HepG2 (cell line): ENCODE measurements at regions not wholly inside any gene's neighbourhood (a gene's known extent, or its start where the extent isn't known, plus 50 kb on each side); places are given as distances from the start of the nearest gene placed in this dataset.

Experiments used
- ATAC-seq: fragments of 200-7000 bp; cut with Tn5 transposase; 3 replicates; pipeline ENCODE4 v1.9.1; 2020; ENCODE audit warnings: mild to moderate bottlenecking, moderate library complexity
- BruUV-seq: library from RNA; stranded (reverse); fragments of 400-500 nt; replicated peaks from 2 replicates; lab custom pipeline; 2021; lab: Mats Ljungman, UMichigan
- CTCF ChIA-PET: fragments of 300-600 bp; formaldehyde crosslinking; extraction: SDS; loops from one replicate; lab custom pipeline; 2021; ENCODE audit warnings: low total read pairs, inconsistent platforms, low intra/inter-chr PET ratio; lab: Yijun Ruan, JAX
- POLR2A ChIA-PET: fragments of 350-600 bp; sonication (Branson Sonifier 250); formaldehyde crosslinking; loops from one replicate; lab custom pipeline; 2020; ENCODE audit warnings: antibody characterized with exemption, inconsistent platforms; lab: Yijun Ruan, JAX
- DNase-seq: peaks from one replicate; pipeline ENCODE4 v3.0.0-alpha.2; 2015; ENCODE audit warnings: low spot score
- FAIRE-seq: peaks from 3 replicates; lab custom pipeline; 2011; peaks lifted over from hg19 to GRCh38; lab: Jason Lieb, UNC
- H2AFZ ChIP-seq: one replicate; pipeline ENCODE4 v1.6.1; 2011; ENCODE audit warnings: low read length, inconsistent platforms
- H3K27ac ChIP-seq: fragments of 300-600 bp; 3 replicates; pipeline ENCODE4 v1.8.0; 2011; ENCODE audit warnings: mixed run types, mild to moderate bottlenecking, mixed read lengths, low read length, inconsistent platforms; ENCODE audit not compliant: insufficient read depth; ENCODE audit errors: extremely low read length
- H3K27me3 ChIP-seq, 2 experiments: fragments of 200-600 bp in 1 of 2; 2 replicates in 1 of 2; 3 replicates in 1 of 2; pipeline versions ENCODE4 v1.6.0 to v1.8.0; 2011; ENCODE audit warnings: low read length in 2 of 2, mild to moderate bottlenecking in 2 of 2, moderate library complexity in 2 of 2, inconsistent platforms in 1 of 2; ENCODE audit not compliant: insufficient read depth in 2 of 2, control insufficient read depth in 1 of 2
- H3K36me3 ChIP-seq, 2 experiments: fragments of 200-600 bp in 1 of 2; replicated peaks in 1 of 2; 2 replicates in 1 of 2; 3 replicates in 1 of 2; pipeline versions ENCODE4 v1.5.1 to v1.8.0; 2011; ENCODE audit warnings: low read length in 2 of 2, inconsistent platforms in 1 of 2; ENCODE audit not compliant: insufficient read depth in 2 of 2, control insufficient read depth in 1 of 2
- H3K4me1 ChIP-seq: 2 replicates; pipeline ENCODE4 v1.5.1; 2012; ENCODE audit warnings: low read length, inconsistent platforms; ENCODE audit not compliant: insufficient read depth
- H3K4me2 ChIP-seq: 2 replicates; pipeline ENCODE4 v1.6.0; 2011; ENCODE audit warnings: low read depth, low read length, inconsistent platforms
- H3K4me3 ChIP-seq, 3 experiments: fragments of 200-600 bp in 1 of 3; sonication (generic), shearing (Covaris generic) in 1 of 3; replicated peaks in 1 of 3; 2 replicates each; pipeline ENCODE4 v1.5.1; 2011 to 2016; ENCODE audit warnings: low read length in 3 of 3, inconsistent platforms in 2 of 3, low read depth in 2 of 3, mild to moderate bottlenecking in 2 of 3, control low read depth in 1 of 3, mixed read lengths in 1 of 3; ENCODE audit not compliant: insufficient read depth in 1 of 3
- H3K79me2 ChIP-seq: one replicate; pipeline ENCODE4 v1.6.1; 2011; ENCODE audit warnings: low read length, inconsistent platforms; ENCODE audit not compliant: insufficient read depth
- H3K9ac ChIP-seq: 2 replicates; pipeline ENCODE4 v1.6.0; 2011; ENCODE audit warnings: mild to moderate bottlenecking, low read depth, low read length, inconsistent platforms; ENCODE audit not compliant: insufficient read depth
- H3K9me3 ChIP-seq: 2 replicates; pipeline ENCODE4 v1.5.1; 2012; ENCODE audit warnings: mild to moderate bottlenecking, low read length
- H4K20me1 ChIP-seq: 2 replicates; pipeline ENCODE4 v1.6.0; 2011; ENCODE audit warnings: inconsistent platforms, mild to moderate bottlenecking, low read length, moderate library complexity; ENCODE audit not compliant: insufficient read depth
- EHMT2 ChIP-seq: fragments of 200-600 bp; sonication (generic); IDR thresholded peaks from 2 replicates; pipeline ENCODE4 v1.7.0; 2017; ENCODE audit warnings: antibody characterized with exemption, low read depth, low read length, borderline replicate concordance
- PCBP2 ChIP-seq: fragments of 200-400 bp; formaldehyde crosslinking; optimal IDR thresholded peaks from 2 replicates; pipeline ENCODE3; 2018; ENCODE audit warnings: low read length, low read depth; ENCODE audit not compliant: poor library complexity, severe bottlenecking
- ZNF775 ChIP-seq: sonication (generic); formaldehyde crosslinking; IDR thresholded peaks from 2 replicates; pipeline ENCODE4 v1.4.0; 2020; ENCODE audit warnings: missing genetic modification reagents, mild to moderate bottlenecking, moderate library complexity, borderline replicate concordance
- WGBS: methylation state at CpG from one replicate; pipeline ENCODE4 v1.1.6; 2017; ENCODE audit warnings: low lambda C conversion rate; 5-methylcytosine and 5-hydroxymethylcytosine counted together
- in situ Hi-C: cut with HindIII; loops from 2 replicates; pipeline ENCODE4 v1.10.0; 2017; ENCODE audit warnings: low pct_unique_long_range_greater_than_20kb; ENCODE audit not compliant: extremely low pct_ligation_motif_present
- intact Hi-C: fragments of 100-400 bp; cut with micrococcal nuclease; formaldehyde crosslinking; loops from one replicate; pipeline ENCODE4 v1.10.0; 2022; ENCODE audit not compliant: unreplicated experiment
- TF ChIP-seq, protein P1 (sequence below): sonication (generic); formaldehyde crosslinking; IDR thresholded peaks from 2 replicates; pipeline ENCODE4 v1.4.0; 2020; ENCODE audit warnings: mild to moderate bottlenecking, missing genetic modification reagents
- TF ChIP-seq, protein P2 (sequence below): sonication (generic); formaldehyde crosslinking; IDR thresholded peaks from 2 replicates; pipeline ENCODE4 v1.4.0; 2020; ENCODE audit warnings: missing genetic modification reagents

DNA sequence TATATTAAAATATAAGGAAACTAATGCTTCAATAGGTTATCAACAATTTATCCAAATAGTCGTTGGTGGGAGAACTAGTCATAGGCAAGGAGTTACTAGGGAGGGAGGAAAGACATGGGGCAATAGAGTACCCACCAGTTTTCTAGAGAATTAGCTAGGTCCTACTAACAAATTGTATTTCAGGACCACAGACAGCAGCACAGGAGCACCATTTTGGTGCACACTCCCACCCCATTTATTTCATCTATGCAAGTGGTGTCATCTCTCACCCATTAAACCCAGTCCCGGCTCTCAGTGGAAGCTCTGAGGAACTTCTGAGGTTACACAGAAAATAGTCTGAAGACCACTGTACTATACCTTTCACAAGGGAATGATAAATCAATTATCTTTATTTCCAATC is 89.0 kb upstream of the BCAR3 start (continued):
- TF ChIP-seq EHMT2 (peak; percentile 86; the same call in 1 of the 2 replicates), ZNF775 (CRISPR knock-in tag) (no peak), PCBP2 (no peak)

DNA sequence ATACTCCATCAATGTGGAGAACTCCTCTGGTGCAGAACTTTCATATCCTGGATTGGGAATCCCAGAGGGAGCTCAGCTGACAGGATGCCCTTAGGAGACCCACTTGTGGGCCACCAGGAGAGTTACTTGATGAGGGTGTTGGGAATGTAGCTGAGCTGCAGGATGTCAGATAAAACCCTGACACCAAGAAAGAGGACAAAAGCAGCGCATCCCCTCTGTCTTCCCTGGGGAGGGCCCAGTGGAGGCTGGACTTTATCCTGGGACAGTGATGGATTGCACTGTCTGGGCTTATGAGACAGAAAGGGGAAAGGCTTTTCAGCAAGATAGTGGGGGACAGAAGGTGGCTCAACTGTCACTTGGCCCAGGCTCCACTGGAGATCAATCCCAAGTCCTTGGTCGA is 88.1 kb upstream of the BCAR3 start:
- ChIA-PET POLR2A (interaction anchor here (0.8 to 1.0 kb wide), 2 partner anchors 16 to 32 kb away, joined by 3 to 4 read pairs; no protein-coding TSS in a partner anchor), CTCF (no interaction called here)
- Histone ChIP-seq H3K4me1 (peaks cover 52% of the 10 kb centered on the region), H3K36me3 (no peaks in the 10 kb centered on the region), H3K27ac (peak overlapping the region; percentile 65), H2AFZ (no peak overlapping the region), H3K27me3 (no peaks in the 10 kb centered on the region), H4K20me1 (no peaks in the 10 kb centered on the region), H3K9me3 (no peaks in the 10 kb centered on the region), H3K79me2 (no peaks in the 10 kb centered on the region), H3K4me2 (peak overlapping the region; percentile 93; the same call in 1 of the 2 replicates), H3K4me3 (no peak overlapping the region), H3K9ac (no peak overlapping the region)
- intact Hi-C loops = loop anchor here (1.0 kb wide), 2 partner anchors 15 to 26 kb away; no protein-coding TSS in a partner anchor
- FAIRE-seq (no peak), DNase-seq (no peak), ATAC-seq (no peak)
- no TSS peak for BruUV-seq
- TF ChIP-seq, protein P1, sequence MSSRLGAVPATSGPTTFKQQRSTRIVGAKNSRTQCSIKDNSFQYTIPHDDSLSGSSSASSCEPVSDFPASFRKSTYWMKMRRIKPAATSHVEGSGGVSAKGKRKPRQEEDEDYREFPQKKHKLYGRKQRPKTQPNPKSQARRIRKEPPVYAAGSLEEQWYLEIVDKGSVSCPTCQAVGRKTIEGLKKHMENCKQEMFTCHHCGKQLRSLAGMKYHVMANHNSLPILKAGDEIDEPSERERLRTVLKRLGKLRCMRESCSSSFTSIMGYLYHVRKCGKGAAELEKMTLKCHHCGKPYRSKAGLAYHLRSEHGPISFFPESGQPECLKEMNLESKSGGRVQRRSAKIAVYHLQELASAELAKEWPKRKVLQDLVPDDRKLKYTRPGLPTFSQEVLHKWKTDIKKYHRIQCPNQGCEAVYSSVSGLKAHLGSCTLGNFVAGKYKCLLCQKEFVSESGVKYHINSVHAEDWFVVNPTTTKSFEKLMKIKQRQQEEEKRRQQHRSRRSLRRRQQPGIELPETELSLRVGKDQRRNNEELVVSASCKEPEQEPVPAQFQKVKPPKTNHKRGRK (CRISPR knock-in tag) = no peak
- TF ChIP-seq, protein P2, sequence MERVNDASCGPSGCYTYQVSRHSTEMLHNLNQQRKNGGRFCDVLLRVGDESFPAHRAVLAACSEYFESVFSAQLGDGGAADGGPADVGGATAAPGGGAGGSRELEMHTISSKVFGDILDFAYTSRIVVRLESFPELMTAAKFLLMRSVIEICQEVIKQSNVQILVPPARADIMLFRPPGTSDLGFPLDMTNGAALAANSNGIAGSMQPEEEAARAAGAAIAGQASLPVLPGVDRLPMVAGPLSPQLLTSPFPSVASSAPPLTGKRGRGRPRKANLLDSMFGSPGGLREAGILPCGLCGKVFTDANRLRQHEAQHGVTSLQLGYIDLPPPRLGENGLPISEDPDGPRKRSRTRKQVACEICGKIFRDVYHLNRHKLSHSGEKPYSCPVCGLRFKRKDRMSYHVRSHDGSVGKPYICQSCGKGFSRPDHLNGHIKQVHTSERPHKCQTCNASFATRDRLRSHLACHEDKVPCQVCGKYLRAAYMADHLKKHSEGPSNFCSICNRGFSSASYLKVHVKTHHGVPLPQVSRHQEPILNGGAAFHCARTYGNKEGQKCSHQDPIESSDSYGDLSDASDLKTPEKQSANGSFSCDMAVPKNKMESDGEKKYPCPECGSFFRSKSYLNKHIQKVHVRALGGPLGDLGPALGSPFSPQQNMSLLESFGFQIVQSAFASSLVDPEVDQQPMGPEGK (CRISPR knock-in tag) = peak; percentile 21; the same call in 1 of the 2 replicates
- in situ Hi-C loops = no loop called here
- 75% methylated on average over 2 of the region's 2 CpGs for WGBS
